Gastrocnemius medialis (tissue), 4 donors: ENCODE measurements at regions not wholly inside any gene's neighbourhood (a gene's known extent, or its start where the extent isn't known, plus 50 kb on each side); places are given as distances from the start of the nearest gene placed in this dataset.

Source experiments
- ATAC-seq, 2 donors: fragments of 150-250 bp; one replicate each; pipeline ENCODE4 v1.9.1; 2016
- DNase-seq, 2 donors: peaks; one replicate each; pipeline ENCODE4 v3.0.0-alpha.2; 2019
- H3K27ac ChIP-seq, 4 donors: fragments of 200-600 bp; sonication (generic); 1 replicate in 1 of 4; 2 replicates in 3 of 4; pipeline ENCODE4 v1.5.1; 2016 to 2018; ENCODE audit warnings: mild to moderate bottlenecking in 2 of 4, moderate library complexity in 1 of 4
- H3K27me3 ChIP-seq, 3 donors: fragments of 200-600 bp; sonication (generic) in 2 of 3; 1 replicate in 1 of 3; 2 replicates in 2 of 3; pipeline versions ENCODE4 v1.5.1 to v1.6.0; 2016 to 2019; ENCODE audit warnings: mild to moderate bottlenecking in 1 of 3, moderate library complexity in 1 of 3
- H3K36me3 ChIP-seq, 2 donors: fragments of 200-600 bp; sonication (generic) in 1 of 2; one replicate each; pipeline ENCODE4 v1.5.1; 2017 to 2018
- H3K4me1 ChIP-seq, 2 donors: fragments of 200-600 bp; sonication (generic) in 1 of 2; one replicate each; pipeline ENCODE4 v1.5.1; 2016 to 2017; ENCODE audit warnings: mild to moderate bottlenecking in 2 of 2
- H3K4me3 ChIP-seq, 4 donors: fragments of 200-600 bp; sonication (generic) in 3 of 4; 1 replicate in 1 of 4; 2 replicates in 3 of 4; pipeline ENCODE4 v1.5.1; 2016 to 2019; ENCODE audit warnings: mild to moderate bottlenecking in 2 of 4
- H3K9me3 ChIP-seq, 3 donors: fragments of 200-600 bp; sonication (generic) in 2 of 3; 1 replicate in 1 of 3; 2 replicates in 2 of 3; pipeline ENCODE4 v1.5.1; 2016 to 2019
- POLR2A ChIP-seq, 2 donors: fragments of 450-650 bp; IDR thresholded peaks; one replicate each; pipeline ENCODE4 v1.6.1; 2017; ENCODE audit warnings: antibody characterized with exemption in 2 of 2, mild to moderate bottlenecking in 2 of 2, moderate library complexity in 2 of 2
- in situ Hi-C, 4 donors: fragments of 200-750 bp; cut with MboI; loops; one replicate each; pipeline versions ENCODE4 v1.15.0 to v1.8.0; 2017; ENCODE audit warnings: low sequenced_read_pairs in 4 of 4
- intact Hi-C: fragments of 100-400 bp; cut with DNase I; formaldehyde crosslinking; loops from one replicate; pipeline ENCODE4 v1.15.1; 2023; ENCODE audit warnings: low total_unique reads
- TF ChIP-seq, protein P1 (sequence below), 5 experiments: fragments of 450-650 bp in 3 of 5; fragments of 200-600 bp in 2 of 5; sonication (generic) in 2 of 5; IDR thresholded peaks in 4 of 5; conservative IDR thresholded peaks in 1 of 5; 1 replicate in 4 of 5; 2 replicates in 1 of 5; pipeline ENCODE4 v1.5.1; 2016 to 2019; ENCODE audit warnings: antibody characterized with exemption in 5 of 5, mild to moderate bottlenecking in 3 of 5, moderate library complexity in 3 of 5

DNA sequence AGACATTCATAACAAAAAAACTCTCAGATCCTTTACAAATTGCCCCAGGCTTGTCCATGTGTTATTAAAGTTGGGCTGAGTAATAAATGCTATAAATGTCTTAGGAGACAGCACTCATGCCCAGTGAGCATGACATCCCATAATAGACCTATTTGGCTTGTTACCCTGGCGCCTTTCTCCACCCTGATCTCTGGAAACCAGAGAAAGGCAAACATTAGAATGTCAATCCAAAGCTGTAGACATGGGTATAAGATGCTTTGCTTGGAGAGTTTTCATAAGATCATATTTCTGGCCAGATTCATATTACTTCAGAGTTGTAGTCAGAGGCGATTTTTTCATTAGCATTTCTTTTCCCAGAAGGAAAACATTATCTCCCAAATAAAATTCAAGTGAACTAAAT, 161.3 kb upstream of the UBASH3B start:
- intact Hi-C loops (loop anchor here (5.0 kb wide), 1 partner anchor 52 kb away; no protein-coding TSS in a partner anchor), in situ Hi-C loops (no loop called here)
- ATAC-seq (peak; percentile 96 to 99), DNase-seq (peak; percentile 22 to 39)
- Histone ChIP-seq H3K4me3 (no peak overlapping the region), H3K36me3 (no peaks in the 10 kb centered on the region), H3K27me3 (no peaks in the 10 kb centered on the region), H3K9me3 (no peaks in the 10 kb centered on the region), H3K4me1 (peaks cover 15 to 22% of the 10 kb centered on the region in 2 donors), H3K27ac (peak overlapping the region; percentile 46 to 58 (median 52))
- TF ChIP-seq, protein P1, sequence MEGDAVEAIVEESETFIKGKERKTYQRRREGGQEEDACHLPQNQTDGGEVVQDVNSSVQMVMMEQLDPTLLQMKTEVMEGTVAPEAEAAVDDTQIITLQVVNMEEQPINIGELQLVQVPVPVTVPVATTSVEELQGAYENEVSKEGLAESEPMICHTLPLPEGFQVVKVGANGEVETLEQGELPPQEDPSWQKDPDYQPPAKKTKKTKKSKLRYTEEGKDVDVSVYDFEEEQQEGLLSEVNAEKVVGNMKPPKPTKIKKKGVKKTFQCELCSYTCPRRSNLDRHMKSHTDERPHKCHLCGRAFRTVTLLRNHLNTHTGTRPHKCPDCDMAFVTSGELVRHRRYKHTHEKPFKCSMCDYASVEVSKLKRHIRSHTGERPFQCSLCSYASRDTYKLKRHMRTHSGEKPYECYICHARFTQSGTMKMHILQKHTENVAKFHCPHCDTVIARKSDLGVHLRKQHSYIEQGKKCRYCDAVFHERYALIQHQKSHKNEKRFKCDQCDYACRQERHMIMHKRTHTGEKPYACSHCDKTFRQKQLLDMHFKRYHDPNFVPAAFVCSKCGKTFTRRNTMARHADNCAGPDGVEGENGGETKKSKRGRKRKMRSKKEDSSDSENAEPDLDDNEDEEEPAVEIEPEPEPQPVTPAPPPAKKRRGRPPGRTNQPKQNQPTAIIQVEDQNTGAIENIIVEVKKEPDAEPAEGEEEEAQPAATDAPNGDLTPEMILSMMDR (IDR thresholded peaks at IDR 0.05 in 4 of 5, conservative IDR thresholded peaks at IDR 0.05 in 1 of 5): no peak
- no peak for TF ChIP-seq POLR2A (IDR thresholded peaks at IDR 0.05)

DNA sequence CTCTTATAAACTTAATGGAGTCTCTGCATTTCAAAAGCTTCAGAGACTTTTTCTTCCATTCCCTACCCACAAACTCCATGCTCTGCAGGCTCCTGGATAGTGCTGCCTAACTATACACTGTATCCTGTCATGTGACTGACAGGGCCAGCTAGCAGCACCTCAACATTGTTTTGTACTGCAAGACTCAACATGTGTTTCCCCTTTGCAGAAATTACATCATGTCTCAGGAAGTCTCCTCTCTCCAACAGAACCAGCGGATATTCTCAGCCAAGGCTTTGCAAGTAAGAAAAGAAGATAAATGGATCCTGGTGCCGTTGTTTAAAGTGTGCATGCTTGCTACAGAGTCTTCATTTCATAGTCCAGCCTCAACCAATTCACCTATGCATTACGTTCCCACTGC, 164.0 kb upstream of the UBASH3B start:
- Histone ChIP-seq H3K4me3 (no peak overlapping the region), H3K36me3 (no peaks in the 10 kb centered on the region), H3K4me1 (peaks cover 15 to 28% of the 10 kb centered on the region in 2 donors), H3K9me3 (no peaks in the 10 kb centered on the region), H3K27me3 (no peaks in the 10 kb centered on the region), H3K27ac (no peak overlapping the region)
- in situ Hi-C loops (no loop called here), intact Hi-C loops (loop anchor here (5.0 kb wide), 1 partner anchor 49 kb away; no protein-coding TSS in a partner anchor)
- DNase-seq (no peak), ATAC-seq (peak in 1 of 2 donors; percentile 18)
- TF ChIP-seq, protein P1 (IDR thresholded peaks at IDR 0.05 in 4 of 5, conservative IDR thresholded peaks at IDR 0.05 in 1 of 5): no peak
- no peak for TF ChIP-seq POLR2A (IDR thresholded peaks at IDR 0.05)

DNA sequence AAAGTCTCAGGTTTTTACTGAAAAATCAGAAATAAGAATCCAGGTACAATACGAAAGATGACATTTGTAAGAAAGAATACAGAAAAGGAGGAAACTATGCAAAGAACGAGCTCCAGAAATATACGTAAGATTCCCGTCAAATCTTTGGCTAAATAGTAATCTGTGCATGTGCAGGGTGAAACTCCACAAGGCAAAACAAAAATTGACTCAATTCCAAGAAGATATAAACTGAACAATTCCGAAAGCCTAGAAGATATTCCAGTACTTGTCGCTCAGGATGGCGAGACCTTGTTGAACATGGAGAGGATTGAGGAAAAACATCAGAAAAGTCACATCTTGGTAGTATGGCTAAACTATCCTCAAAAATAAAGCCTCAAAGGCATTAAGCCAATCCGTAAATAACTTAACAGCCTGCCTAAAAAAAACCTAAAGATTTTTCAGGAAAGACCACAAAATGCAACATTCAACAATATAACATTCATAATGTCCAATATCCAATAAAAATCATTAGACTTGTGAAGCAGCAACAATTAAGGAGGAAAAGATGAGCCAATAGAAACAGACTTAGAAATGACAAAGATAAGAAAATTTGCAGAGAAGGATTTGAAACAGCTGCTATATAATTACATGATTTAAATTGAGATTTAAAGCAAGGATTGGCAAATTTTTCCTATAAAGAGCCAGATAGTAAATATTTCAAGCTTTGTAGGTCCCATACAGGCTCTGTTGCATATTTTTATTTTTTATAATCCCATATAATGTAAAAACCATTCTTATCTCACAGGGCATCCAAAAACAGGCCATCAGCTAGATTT, 166.4 kb upstream of the UBASH3B start:
- in situ Hi-C loops: no loop called here
- no peaks in the 10 kb centered on the region for H3K27me3 ChIP-seq
- intact Hi-C loops: no loop called here
- H3K9me3 ChIP-seq: no peaks in the 10 kb centered on the region
- no peaks in the 10 kb centered on the region for H3K36me3 ChIP-seq
- no peak overlapping the region for H3K27ac ChIP-seq
- ATAC-seq (no peak), DNase-seq (no peak)
- no peak overlapping the region for H3K4me3 ChIP-seq
- TF ChIP-seq, protein P1 (IDR thresholded peaks at IDR 0.05 in 4 of 5, conservative IDR thresholded peaks at IDR 0.05 in 1 of 5): no peak
- TF ChIP-seq POLR2A (IDR thresholded peaks at IDR 0.05): no peak
- peaks cover 15 to 28% of the 10 kb centered on the region in 2 donors for H3K4me1 ChIP-seq

DNA sequence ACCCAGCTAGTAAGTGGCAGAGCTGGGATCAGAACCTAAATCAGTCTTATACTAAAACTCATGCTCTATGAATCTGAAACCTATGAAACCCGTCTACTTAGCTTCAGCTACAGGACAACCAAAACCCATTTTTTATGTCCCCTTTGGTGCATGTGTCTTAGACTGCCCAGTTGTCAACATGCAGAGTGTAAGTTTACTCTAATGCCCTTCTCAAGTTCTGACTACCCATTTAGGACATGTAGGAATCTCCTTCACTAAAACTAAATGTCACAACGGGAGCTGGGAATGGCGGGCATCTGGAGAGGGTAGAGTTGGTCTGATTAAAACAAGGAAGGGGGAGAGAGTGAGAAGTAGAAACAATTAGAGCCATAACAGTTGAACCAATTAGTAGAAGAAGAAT, 167.9 kb upstream of the UBASH3B start:
- intact Hi-C loops: no loop called here

More for the DNA sequence above, 167.9 kb upstream of the UBASH3B start:
- DNase-seq (no peak), ATAC-seq (peak; percentile 54 to 77)
- H3K4me1 ChIP-seq: peaks cover 8 to 21% of the 10 kb centered on the region in 2 donors
- H3K36me3 ChIP-seq: no peaks in the 10 kb centered on the region
- no peak overlapping the region for H3K27ac ChIP-seq
- no peaks in the 10 kb centered on the region for H3K27me3 ChIP-seq
- peaks cover 0 to 7% (median 3%) of the 10 kb centered on the region in 3 donors for H3K9me3 ChIP-seq
- TF ChIP-seq POLR2A (IDR thresholded peaks at IDR 0.05): no peak
- TF ChIP-seq, protein P1 (IDR thresholded peaks at IDR 0.05 in 4 of 5, conservative IDR thresholded peaks at IDR 0.05 in 1 of 5): no peak
- no peak overlapping the region for H3K4me3 ChIP-seq
- in situ Hi-C loops: no loop called here
